ENCODE measurements at regions not wholly inside any gene's neighbourhood (a gene's known extent, or its start where the extent isn't known, plus 50 kb on each side); places are given as distances from the start of the nearest gene placed in this dataset.

DNA sequence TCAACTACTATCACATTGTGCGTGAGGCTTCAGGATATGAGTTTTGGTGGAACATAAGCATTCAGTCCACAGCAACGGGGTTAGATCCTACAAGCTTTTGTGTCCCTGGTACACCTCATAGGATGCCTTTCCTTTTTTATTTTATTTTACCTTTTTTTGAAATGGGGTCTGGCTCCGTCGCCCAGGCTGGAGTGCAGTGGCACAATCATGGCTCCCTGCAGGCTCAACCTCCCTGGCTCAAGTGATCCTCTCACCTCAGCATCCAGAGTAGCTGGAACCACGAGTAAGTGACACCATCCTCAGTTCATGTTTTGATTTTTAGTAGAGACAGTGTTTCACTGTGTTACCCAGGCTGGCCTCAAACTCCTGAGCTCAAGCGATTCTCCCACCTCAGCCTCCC is 86.0 kb upstream of the RAI14 start:
- DNase-seq: no peak

DNA sequence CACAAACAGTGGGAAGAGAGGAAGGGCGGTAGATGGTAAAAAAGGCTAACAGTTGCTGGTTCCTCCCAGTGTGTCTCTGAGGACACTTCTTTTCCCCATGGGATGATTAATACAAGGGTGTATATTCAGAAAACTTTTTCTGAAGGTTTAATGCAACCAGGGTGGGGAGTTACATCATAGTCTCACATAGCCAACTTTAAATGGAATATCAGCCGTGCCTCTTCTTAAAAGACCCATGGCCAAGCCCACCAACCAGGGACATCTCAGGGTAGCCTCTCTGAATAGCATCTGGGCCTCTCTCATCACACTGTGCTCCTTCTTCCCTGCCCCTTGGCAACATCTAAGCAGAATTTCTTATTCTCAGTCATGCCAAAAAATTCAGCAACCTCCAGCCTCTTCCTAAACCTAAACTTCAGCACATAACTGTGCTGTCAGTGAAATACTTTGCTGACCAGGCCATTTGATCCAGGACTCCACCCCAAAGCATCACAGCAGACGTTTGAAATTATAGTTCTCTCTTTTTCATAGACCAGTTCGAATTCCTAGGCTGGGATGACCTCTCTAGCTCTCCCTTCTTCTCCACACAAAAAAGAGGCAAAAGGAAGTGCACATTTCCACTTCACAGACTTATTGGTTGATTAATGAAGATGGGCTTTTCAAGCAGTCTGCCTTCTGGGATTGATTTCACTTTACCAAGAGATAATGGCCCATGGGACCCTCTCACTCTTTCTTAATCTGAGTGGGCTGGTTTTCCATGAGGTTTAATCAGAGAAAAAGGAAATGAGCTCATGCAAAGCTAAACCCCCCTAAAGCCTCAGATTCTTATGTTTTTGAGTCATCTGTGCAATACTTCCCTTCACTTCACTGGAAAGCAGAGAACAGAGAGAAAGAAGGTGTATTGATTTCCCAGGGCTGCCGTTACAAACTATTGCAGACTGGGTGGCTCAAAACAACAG is 85.1 kb upstream of the RAI14 start:
- DNase-seq: no peak

DNA sequence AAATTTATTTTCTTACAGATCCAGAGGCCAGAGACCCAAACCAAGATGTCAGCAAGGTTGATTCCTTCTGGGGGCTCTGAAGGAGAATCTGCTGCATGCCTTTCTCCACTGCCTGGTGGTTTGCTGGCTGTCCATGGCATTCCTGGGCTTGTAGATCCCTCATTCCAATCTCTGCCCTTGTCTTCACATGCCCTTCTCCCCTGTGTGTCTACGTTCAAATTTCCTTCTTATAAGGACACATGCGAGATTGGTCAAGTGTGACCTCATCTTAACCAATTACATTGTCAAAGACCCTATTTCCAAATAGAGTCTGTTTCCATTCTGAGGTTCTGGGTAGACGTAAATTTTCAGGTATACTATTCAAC is 84.5 kb upstream of the RAI14 start:
- peak; percentile 60 for DNase-seq

DNA sequence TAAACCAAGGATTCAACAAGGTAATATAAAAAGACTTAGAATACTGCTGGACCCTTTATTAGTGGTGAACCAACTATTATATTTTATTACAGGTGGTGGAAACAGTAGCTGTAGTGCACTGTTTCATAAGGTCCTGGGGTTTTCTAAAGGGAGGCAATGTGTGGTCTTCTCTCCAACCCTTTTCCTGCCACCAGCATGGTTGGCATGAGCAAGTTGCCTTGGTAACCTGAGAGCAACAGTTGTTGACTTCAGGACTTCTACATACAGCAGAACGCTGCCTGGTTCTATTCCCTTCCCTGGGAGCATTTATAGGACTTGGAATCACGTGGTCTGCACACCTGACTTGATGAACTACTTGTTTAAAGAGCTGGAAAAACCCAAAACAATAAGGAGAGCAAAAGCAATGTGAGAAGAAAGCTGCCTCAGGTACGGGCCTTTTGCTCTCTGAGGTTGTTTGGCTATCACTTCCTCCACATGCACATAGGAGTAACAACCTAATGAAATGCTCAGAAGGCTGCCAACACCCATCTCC is 81.1 kb upstream of the RAI14 start:
- DNase-seq: no peak

DNA sequence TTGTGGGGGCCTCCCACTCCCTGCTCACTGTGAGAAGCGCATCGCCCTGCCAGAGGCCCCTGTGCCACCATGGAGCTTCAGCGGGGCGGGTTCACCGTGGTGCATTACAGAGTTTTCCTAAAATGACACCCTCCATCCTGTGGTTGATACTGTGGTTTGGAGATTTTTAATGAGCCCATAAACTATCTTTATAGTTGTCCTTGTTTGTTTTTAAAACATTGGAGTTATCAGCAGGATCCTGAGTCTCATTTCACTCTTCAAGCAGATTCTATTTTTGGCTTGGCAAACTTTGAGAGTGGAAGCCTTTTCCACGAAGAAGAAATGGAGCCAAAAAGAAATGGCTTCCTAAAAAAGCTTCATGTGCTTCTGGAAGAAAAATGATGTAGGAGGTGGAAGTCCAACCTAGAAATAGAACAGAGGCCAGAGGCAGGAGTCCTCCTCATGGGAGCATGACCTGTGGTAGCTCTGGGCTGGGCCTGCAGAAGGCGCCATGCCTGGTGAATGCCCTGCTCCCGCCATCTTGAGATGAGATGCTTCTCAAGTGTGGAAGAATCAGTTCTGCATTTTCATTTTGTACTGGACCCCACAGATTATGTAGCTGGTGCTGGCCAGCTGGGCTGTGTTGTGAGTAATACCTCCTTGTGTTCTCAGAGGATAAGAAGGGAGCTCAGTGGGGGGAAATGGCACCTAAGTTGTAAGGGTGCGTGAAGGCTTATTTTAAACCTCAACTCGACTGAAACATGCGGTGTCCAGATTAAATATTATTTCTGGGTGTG is 79.0 kb upstream of the RAI14 start:
- DNase-seq: no peak

DNA sequence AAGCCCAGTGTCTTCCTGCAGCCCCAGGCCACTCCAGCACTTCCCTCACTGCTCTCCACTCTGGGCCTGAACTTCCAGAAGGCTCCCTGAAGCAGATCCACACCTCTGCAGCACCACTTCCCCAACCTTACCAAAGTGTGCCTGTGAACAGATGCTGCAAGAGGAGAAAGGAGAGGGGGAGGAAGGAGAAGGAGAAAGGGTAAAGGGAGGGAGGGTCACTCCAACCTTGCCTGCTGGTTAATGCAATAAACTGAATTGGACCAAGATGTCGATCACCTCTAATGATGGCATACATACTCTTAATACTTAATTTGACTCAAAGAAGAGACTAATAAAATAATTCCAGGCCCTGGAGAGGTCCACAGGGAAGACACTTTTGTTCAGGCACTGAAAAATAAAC is 77.2 kb upstream of the RAI14 start:
- no peak for DNase-seq

DNA sequence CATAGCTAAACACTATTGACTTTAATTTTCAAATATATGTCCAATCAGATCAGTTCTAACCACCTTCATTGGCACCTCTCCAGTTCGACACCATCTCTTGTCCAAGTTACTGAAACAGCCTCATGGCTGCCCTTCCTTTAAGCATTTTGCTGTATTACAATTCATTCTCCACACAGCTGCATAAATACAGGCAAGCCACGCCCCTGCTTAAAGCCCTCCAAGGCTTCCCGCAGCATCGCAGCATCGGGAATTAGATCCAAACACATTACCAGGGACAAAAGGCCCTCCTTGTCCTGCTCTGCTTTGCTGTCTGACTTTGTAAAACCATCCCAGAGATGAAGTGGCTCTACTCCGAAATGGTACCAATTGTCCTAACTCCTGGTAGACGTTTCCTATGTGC is 75.1 kb upstream of the RAI14 start:
- DNase-seq: no peak

DNA sequence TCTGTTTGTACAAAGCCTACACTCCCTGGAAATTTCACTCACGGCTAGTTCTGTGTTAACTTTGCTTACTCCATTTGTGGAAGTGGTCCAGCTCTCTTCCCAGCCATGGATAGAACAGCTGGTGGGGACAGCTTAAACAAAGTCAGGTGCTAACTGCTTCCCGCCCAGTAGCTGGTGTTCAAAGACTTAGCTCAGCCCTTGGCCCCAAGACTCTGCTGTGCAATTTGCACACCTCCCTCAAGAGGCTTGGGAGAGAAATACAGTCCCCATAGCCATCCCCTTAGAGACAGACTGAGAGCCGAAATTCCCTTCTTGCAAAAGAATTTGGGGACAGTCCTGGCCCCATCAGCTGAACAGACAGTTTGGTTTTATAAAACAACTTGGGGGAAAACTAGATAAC is 73.8 kb upstream of the RAI14 start:
- DNase-seq: no peak

DNA sequence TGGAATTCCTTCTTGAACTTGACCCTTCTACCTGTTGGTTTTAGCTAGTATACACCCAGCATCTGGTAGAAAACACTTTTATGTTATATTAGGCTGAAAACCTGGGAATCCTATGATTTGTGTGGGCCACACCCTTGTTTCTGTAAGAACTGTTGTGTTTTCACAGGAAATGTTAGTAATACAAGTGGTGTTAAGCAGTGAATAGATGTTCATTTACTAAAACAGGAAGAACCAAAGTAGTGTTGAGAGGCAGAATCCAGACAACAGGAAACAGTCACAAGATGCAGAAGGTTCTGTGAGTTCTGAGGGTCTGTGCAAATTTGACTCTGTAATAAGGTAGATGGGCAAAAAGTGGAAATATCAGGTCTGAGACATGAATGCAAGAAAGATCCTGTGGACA is 73.0 kb upstream of the RAI14 start:
- DNase-seq: no peak

DNA sequence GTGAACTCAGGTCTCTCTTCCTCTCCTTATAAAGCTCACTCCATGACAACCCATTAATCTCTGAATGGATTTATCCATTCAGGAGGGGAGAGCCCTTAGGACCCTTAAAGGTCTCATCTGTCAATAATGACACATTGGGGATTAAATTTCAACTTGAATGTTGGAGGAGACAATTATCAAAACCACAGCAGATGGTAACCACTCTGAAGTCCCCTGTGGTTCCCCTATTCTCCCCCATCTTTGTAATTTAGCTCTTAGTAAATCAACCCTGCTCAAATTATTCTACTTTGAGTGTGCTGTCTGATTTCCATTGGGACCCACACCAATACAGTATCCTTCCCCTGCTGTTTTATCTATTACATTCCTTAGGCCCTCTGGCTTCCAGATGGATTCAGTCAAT is 72.0 kb upstream of the RAI14 start:
- no peak for DNase-seq

DNA sequence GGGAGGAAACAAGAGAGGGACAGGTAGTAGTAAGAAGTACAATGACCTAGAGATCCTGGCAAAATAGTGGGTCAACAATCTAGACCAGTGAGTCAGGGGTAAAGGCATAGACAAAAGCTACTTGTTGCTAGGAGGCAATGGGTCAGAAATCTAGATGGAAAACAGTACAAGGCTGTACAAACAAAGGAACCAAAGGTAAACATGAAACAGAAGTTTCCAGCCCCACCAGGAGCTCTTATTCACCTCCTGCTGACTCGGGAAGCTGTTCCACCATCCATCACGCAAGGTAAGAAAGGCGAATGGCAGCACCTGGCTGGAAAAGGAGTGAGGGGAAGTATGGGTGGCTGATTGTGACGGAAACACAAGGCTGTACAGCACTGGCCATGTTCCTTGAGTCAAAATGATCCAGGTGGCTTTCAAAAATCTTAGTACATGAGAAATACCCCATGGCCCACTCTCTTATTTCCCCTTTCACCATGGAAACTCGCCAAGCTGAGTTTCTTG is 70.5 kb upstream of the RAI14 start:
- DNase-seq: no peak

DNA sequence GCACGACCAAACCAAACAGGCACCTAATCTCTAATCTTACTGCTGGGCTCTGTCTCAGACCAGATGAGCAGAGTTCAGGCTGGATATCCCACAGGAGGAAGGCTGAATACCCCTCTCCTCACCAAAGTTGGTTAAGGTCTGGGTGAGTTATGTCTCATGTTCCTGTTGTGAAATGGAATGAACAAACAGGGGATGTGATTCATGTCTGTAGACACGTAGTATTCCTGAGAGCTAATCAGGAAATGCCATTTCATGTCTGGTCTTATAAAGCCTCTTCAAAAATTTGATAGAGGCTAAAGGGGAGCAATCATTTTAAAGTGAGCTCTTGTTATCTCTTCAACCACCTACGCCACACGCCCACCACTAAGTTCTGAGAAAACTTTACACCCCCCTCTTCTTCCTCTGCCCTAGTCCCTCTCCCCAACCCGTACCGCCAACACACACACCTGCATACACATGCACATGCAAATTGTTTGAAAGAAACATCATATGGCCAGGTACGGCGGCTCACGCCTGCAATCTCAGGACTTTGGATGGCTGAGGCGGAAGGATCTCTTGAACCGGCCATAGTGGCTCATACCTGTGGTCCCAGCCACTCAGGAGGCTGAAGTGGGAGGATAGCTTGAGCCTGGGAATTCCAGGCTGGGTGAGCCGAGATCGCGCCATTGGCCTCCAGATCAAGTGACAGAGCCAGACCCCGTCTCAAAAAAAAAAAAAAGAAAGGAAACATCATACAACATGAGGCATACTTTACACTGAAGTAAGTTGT is 69.8 kb upstream of the RAI14 start:
- DNase-seq: no peak

DNA sequence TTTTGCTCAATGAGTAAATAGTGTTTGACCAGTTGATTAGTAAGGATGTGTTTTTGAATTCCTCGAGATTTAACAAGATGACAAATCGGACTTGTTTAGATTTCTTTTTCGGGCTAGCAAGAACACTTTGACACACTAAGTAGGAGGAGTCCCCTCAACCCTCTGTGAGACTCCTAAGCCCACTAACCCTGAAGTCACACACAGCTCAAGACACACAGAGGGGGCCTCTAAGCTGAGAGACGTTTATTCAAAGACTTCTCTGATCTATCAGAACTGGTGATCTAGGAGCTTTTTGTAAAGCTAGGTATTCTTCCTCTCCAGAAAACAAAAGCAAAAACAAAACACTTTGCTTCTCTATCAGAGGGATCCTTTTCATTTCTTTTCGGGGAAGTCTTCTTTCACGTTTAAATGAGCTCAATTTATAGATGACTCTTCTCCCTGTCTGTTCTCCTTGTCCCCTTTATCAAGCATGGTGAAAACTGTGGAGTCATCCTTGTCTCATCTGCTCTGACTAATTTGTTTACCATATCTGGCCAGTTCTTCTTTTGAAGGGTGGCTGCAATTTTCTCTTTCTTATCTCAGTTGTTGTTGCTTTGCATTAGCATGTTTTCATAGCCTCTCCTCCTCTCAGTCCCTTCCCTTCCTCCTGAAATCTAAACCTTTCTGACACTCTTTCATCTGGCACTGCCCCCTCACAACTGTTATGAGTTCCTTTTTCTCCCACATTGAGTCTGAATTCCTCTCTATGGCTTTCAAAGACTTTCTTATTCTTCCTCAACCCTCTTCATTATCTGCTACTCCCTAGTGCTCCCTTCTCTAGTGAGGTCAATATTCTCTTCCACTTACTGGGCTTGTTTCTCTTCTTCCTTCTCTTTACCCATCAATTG is 68.5 kb upstream of the RAI14 start:
- no peak for DNase-seq

DNA sequence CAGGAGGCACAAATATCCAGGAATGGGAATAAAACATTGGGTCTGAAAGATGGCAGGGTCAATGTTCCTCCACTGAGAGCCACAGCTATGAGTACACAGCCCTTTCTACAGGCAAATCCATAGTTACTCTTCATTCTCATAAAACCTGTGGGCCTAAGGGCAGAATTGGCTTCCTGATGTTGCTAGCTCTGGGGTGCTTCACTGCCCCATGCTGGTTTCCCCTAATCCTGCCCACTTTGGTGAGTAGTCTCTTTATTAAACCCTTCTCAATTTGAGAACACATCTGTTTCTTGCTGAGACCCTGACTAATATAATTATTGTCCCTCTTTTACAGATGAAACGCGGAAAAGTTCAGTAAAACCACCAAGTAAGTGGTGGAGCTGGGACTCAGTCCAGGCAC is 66.3 kb upstream of the RAI14 start:
- no peak for DNase-seq

DNA sequence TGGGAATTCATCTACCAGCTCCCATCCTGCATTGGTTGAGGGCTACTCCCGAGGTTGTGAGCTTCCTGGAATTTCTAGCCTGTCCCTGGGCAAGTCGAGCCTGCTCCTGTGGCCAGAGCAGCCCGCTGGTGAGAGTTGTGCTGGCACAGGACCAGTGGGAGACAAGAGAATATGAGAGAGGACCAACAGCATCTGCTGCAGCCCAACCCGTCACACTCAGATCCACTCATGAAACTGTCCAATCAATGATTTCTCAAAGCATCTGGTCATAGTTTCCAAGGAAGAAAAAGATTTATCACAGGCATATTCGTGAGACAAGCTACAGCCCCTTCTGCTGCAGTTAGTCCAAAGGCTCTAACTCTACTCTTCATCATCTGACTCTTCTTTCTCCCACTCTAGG is 64.4 kb upstream of the RAI14 start:
- no peak for DNase-seq

DNA sequence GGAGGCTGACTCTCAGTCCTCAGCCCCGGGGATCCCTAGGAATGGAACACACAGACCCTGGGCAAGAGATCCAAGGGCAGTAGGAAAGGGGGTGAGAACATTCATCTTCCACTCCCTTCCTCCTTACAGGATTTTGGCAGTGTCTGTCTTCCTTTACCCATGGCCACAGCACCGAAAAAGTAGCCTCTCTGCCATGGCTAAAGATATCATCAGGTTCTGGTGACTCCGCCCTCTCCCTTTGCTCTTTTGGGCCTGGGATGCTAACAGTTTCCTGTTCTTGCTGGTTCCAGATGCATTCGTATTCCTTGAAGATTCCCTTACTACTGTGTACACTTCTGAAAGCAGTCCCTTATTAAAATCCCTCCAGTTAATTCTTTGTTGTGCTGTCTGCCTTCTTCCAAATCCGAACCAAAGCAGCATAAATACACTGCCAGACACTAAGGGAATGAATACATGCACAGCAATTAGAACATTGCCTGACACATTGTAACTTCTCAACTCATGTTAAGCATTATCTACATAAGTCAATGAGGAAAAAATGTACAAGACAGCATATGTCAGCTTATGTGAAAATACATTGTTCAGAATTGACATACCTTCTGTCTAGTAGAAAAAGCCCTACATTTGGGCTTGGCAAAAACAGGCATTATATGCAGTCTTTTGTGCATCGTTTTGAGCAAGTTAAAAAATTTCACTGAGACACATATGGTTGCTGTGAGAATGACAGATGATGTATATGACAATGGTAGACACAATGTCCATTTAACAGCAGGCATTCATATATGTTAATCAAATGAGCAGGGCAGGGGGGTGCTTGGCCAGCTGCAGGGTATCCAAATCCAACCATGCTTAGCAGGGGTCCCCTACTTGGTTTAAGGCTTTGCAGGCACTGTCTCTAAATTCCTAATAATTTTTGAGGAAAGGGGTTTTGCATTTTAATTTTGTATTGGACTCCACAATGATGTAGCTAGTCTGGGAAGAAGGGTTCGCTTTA is 58.8 kb upstream of the RAI14 start:
- DNase-seq: no peak

DNA sequence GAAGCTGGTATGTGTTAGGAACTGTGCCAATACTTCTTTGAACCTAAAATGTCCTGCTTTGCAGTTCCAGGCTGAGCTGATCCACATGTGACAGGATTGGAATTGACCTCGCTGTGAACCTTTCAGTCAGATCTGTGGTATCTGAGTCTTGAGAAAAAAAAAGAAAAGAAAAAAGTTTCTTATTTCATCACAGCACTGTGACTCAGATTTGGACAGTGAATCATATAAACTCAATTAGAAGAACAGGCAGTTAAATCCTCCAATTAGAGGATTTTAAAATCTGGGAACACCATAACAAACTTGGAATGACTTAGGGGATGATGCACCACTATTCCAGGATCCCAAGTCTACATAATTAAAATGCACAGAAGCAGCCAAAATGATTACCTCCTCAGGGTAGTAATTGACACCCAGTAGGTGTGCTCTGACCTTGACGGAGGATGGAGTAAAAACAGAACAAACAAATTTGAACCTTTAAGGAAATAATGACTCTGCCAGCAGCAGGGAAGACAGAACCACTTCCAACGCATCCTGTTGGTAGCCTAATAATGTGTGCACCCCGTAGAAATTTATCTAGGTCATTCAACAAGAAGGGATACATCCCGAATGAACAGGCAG is 57.8 kb upstream of the RAI14 start:
- DNase-seq: no peak

DNA sequence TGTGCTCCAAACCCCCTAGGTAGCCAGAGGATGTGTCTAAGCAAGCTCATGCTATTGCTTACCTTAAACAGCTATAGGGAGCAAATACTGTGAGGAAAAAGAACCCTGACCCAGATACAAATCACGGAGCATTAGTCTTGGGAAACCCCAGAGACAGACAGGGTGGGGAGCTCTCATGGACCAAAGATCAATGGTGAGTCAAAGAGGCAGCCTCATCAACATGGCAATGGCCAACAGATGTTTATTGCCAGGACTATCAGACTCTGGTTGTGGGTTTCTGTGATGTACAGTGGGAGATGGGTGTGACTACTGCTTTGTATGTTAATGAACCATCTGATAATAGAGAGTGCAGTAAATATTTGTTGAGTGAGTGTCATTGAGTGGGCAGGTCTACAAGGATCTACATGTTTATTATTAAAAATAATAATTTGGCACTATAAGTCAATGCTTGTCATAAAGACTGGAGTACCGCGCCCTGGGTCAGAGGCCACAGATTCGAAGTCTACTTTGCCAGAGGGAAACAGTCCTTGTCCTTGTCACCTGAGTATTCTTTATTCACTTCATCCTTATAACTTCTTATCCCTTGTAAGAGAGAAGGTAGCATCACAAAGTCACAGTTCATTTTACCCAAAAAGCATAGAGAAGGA is 56.5 kb upstream of the RAI14 start:
- DNase-seq: no peak

DNA sequence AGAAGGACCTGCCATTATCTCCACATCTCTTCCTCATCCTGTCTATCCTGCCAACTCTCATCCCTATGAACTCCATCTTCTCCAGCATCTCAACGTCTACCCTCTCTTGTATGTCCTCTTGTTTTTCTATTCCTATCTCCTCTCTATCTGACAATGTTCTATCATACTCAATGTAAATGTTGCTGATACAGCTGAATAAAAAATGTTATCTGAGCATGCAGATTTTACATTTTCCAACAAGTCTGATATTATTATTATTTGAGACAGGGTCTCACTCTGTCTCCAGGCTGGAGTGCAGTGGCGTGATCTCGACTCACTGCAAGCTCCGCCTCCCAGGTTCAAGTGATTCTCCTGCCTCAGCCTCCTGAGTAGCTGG is 56.0 kb upstream of the RAI14 start:
- no peak for DNase-seq

DNA sequence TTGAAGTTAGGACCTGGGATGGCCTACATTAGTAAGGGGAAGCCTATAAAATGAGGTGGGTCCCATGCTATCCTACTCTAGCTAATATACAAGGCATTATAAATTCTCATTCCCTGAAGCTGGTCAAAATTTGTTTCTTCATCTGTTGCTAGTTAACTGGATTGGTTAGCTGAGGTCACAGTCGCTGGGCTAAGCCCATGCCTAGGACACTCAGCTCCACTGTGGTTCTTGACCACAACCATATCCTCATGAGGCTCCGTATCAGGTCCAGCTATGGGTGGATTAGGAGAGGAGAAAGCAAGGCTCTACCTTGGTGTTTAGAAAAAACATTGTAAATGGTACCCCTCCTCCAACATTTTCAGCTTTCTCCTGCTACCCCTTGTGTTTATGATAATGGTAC is 52.8 kb upstream of the RAI14 start:
- no peak for DNase-seq

Data from islet precursor cell (in vitro differentiated cells).